ENCODE measurements at regions not wholly inside any gene's neighbourhood (a gene's known extent, or its start where the extent isn't known, plus 50 kb on each side); places are given as distances from the start of the nearest gene placed in this dataset.
A peak's percentile ranks its signal among the peaks of the same experiment; 100 is the strongest.

DNA sequence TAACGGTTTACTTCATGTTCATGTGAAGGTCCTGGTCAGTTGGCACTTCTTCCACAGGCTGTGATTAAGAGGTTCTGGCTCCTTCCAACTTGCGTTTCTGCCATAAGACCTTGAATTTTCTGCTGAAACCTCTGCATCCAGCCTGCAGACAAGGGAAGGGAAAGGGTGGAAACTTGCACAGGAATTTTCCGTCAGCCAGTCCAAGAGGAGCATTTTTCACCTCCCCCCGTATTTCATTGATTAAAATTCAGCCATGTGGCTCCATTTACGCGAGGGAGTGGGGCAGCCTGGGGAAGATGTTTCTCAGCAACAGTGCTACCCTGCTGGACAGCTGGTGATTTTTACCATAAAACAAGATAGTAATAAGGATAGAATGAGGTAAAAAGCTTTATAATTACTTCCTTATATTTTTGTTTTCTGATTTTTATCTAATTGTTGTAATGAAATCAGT, 101.5 kb upstream of the SMIM36 start:
- TF ChIP-seq CTCF (IDR thresholded peaks at IDR 0.05) (no peak), POLR2A (IDR thresholded peaks at IDR 0.05) (no peak)
- H3K36me3 ChIP-seq (ENCODE audit: low read depth, missing control alignments), result no peaks in the 10 kb centered on the region
- 36 to 43% methylated on average over 6 of the region's 6 CpGs for WGBS, 2 donors
- peak overlapping the region in 1 of 2 donors; percentile 46 for H3K27ac ChIP-seq
- H3K4me3 ChIP-seq, result no peak overlapping the region
- intact Hi-C loops (cut with DNase I; ENCODE audit: low total_unique reads), result no loop called here
- peak; percentile 43 for DNase-seq
- no peaks in the 10 kb centered on the region for H3K27me3 ChIP-seq
- no peaks in the 10 kb centered on the region for H3K9me3 ChIP-seq
- peaks cover 3% of the 10 kb centered on the region for H3K4me1 ChIP-seq

DNA sequence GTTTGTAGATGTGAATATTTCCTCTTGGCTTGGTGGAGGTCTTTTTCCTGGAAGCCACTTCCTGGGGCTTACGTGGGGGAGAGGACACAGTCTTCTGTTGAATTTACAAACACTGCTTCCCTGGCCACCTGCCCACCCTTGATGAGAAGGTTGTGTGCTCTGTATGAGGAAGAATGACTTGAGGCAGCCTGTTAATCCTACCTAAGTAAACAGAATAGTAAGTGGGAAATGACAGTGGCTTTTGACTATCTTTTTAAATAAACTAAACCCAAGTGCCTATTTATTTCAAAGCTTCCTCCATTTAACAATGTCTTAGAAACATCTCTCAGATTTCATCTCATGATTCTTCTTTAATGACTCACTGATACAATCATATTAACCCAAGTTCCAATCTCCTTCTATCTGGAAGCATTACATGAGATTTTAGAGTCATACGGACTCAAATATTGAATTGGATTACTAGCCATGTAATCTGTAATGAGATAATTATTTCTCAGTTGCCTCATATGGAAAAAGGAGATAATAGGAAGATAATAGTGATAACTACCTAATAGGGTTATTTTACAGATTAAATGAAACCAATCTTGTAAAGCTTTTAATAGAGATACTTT, 96.6 kb upstream of the SMIM36 start:
- Histone ChIP-seq H3K27ac (no peak overlapping the region), H3K36me3 (ENCODE audit: low read depth, missing control alignments) (no peaks in the 10 kb centered on the region), H3K4me1 (peaks cover 3% of the 10 kb centered on the region), H3K4me3 (no peak overlapping the region), H3K27me3 (no peaks in the 10 kb centered on the region), H3K9me3 (no peaks in the 10 kb centered on the region)
- no peak for TF ChIP-seq CTCF (IDR thresholded peaks at IDR 0.05)
- no peak for TF ChIP-seq POLR2A (IDR thresholded peaks at IDR 0.05)
- intact Hi-C loops (cut with DNase I; ENCODE audit: low total_unique reads), result no loop called here
- WGBS, 2 donors, result 36 to 37% methylated on average over 2 of the region's 2 CpGs
- peak; percentile 85 for DNase-seq

DNA sequence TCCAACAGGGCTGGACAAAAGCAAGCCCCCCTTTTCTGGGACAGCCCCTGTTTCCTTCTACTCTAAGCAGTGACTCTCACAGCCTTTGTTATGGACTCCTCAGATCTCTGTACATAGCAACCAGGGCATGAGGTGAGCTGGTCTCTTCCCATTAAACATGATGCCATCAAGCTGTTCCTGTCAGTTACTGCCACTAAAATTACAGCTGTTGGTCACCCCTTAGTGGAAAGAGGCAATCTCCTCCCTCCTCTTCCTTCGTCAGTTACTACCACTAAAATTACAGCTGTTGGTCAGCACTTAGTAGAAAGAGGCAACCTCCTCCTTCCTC, 95.2 kb upstream of the SMIM36 start:
- Histone ChIP-seq H3K27ac (no peak overlapping the region), H3K4me1 (peaks cover 3% of the 10 kb centered on the region)

GRCh38 chr17:55605705-55606487, 94.6 kb upstream of the SMIM36 start:
- WGBS, 2 donors, result 83 to 90% methylated on average over 4 of the region's 4 CpGs
- Histone ChIP-seq H3K4me3 (no peak overlapping the region), H3K27me3 (no peaks in the 10 kb centered on the region), H3K36me3 (ENCODE audit: low read depth, missing control alignments) (no peaks in the 10 kb centered on the region), H3K9me3 (no peaks in the 10 kb centered on the region), H3K27ac (no peak overlapping the region), H3K4me1 (peaks cover 3% of the 10 kb centered on the region)
- no peak for TF ChIP-seq CTCF (IDR thresholded peaks at IDR 0.05)
- TF ChIP-seq POLR2A (IDR thresholded peaks at IDR 0.05), result no peak
- DNase-seq, result no peak
- intact Hi-C loops (cut with DNase I; ENCODE audit: low total_unique reads), result no loop called here

More for the DNA sequence above, 95.2 kb upstream of the SMIM36 start:
- intact Hi-C loops (cut with DNase I; ENCODE audit: low total_unique reads), result no loop called here
- H3K4me3 ChIP-seq, result no peak overlapping the region
- DNase-seq, result no peak
- H3K9me3 ChIP-seq, result no peaks in the 10 kb centered on the region
- WGBS, 2 donors, result 71 to 89% methylated on average over 1 of the region's 1 CpG
- H3K27me3 ChIP-seq, result no peaks in the 10 kb centered on the region
- H3K36me3 ChIP-seq (ENCODE audit: low read depth, missing control alignments), result no peaks in the 10 kb centered on the region
- no peak for TF ChIP-seq CTCF (IDR thresholded peaks at IDR 0.05)
- no peak for TF ChIP-seq POLR2A (IDR thresholded peaks at IDR 0.05)
